ENCODE measurements at regions not wholly inside any gene's neighbourhood (a gene's known extent, or its start where the extent isn't known, plus 50 kb on each side); places are given as distances from the start of the nearest gene placed in this dataset.

DNA sequence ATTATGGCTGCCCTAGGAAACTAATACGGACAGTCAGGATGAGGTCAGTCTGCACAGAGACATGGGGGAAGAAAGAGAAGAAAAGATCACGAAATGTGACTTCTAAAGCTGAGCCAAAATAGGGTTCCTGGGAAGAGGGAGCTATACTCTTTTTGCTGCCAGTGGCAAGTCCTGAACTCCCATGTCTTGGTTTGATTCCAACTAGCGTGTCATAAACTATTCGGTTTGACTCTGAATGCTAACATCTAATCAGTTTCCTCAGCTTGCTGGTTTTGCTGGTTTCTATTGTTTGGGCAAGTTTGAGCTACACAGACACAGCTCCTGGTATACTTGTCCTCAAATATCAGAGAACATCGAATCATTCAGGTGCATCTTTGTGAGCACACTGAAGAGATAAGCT, 80.5 kb upstream of the CYP1B1 start:
- Histone ChIP-seq H3K4me1 (ENCODE audit: low read depth) (no peaks in the 10 kb centered on the region), H3K36me3 (no peaks in the 10 kb centered on the region), H3K27me3 (no peaks in the 10 kb centered on the region), H3K9me3 (ENCODE audit: low read depth) (no peaks in the 10 kb centered on the region), H3K4me3 (no peak overlapping the region), H3K27ac (no peak overlapping the region)
- no peak for TF ChIP-seq CTCF (IDR thresholded peaks at IDR 0.05; ENCODE audit: low read depth, low read length)
- DNase-seq (ENCODE audit: low read depth in 1 of 2, low spot score in 1 of 2), result peak in 1 of 2 donors; percentile 51

DNA sequence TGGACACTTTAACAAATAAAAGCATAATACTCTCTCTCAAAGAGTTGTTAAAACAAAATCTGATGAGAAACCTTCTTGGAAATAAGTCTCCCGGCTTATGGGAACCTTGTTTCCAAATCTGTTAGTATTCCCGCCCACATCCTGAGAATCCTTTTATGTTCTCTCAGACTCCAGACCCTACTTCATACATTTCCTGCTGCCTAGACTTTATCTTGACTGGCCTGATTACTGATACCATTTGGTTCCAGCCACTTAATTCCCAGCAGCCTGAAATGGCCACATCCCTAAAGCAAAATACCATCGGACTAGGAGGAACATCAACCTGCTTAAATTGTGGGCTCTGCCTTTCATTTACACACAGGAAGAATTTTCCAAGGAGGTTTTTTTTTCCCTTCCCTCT, 79.1 kb upstream of the CYP1B1 start:
- H3K4me1 ChIP-seq (ENCODE audit: low read depth), result no peaks in the 10 kb centered on the region
- no peak overlapping the region for H3K4me3 ChIP-seq
- DNase-seq (ENCODE audit: low read depth in 1 of 2, low spot score in 1 of 2), result peak in 1 of 2 donors; percentile 67
- TF ChIP-seq CTCF (IDR thresholded peaks at IDR 0.05; ENCODE audit: low read depth, low read length), result no peak
- H3K36me3 ChIP-seq, result no peaks in the 10 kb centered on the region
- H3K27me3 ChIP-seq, result no peaks in the 10 kb centered on the region
- no peaks in the 10 kb centered on the region for H3K9me3 ChIP-seq (ENCODE audit: low read depth)
- H3K27ac ChIP-seq, result no peak overlapping the region

DNA sequence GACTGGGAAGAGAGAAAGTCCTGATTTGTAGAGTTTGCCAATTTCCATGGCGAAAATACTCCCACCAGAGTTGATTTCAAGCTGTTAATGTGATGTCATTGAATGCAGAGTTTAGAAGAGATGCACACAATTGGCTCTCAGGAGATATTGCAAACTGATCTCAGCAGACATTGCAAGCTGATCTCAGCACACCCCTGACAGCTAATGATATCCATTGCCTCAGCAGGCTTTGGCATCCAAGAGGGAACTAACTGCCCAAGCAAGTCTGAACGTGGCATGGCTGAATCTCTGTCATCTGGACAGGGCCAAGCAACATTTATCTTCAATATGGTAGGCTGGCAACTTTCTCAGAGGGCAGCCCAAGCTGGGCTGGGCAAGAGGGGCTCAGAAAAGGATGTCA, 78.4 kb upstream of the CYP1B1 start:
- Histone ChIP-seq H3K4me1 (ENCODE audit: low read depth) (no peaks in the 10 kb centered on the region), H3K27ac (no peak overlapping the region), H3K36me3 (no peaks in the 10 kb centered on the region), H3K27me3 (no peaks in the 10 kb centered on the region), H3K9me3 (ENCODE audit: low read depth) (no peaks in the 10 kb centered on the region), H3K4me3 (no peak overlapping the region)
- peak in 1 of 2 donors; percentile 52 for DNase-seq (ENCODE audit: low read depth in 1 of 2, low spot score in 1 of 2)
- no peak for TF ChIP-seq CTCF (IDR thresholded peaks at IDR 0.05; ENCODE audit: low read depth, low read length)

GRCh38 chr2:38153476-38154135, 77.7 kb upstream of the CYP1B1 start:
- H3K27ac ChIP-seq, result no peak overlapping the region
- H3K36me3 ChIP-seq, result no peaks in the 10 kb centered on the region
- no peak overlapping the region for H3K4me3 ChIP-seq
- no peak for DNase-seq (ENCODE audit: low read depth in 1 of 2, low spot score in 1 of 2)
- no peak for TF ChIP-seq CTCF (IDR thresholded peaks at IDR 0.05; ENCODE audit: low read depth, low read length)
- H3K9me3 ChIP-seq (ENCODE audit: low read depth), result no peaks in the 10 kb centered on the region
- H3K4me1 ChIP-seq (ENCODE audit: low read depth), result no peaks in the 10 kb centered on the region
- no peaks in the 10 kb centered on the region for H3K27me3 ChIP-seq

- Histone ChIP-seq H3K4me1 (ENCODE audit: low read depth) (no peaks in the 10 kb centered on the region), H3K27me3 (no peaks in the 10 kb centered on the region), H3K36me3 (no peaks in the 10 kb centered on the region), H3K4me3 (no peak overlapping the region), H3K27ac (no peak overlapping the region), H3K9me3 (ENCODE audit: low read depth) (no peaks in the 10 kb centered on the region)
- DNase-seq (ENCODE audit: low read depth in 1 of 2, low spot score in 1 of 2), result no peak
- TF ChIP-seq CTCF (IDR thresholded peaks at IDR 0.05; ENCODE audit: low read depth, low read length), result no peak
These were observed 77.0 kb upstream of the CYP1B1 start for GRCh38 chr2:38152913-38153312.

Measured in cardiac muscle cell (in vitro differentiated cells and primary cell).